Effector memory CD4-positive, alpha-beta T cell (primary cell): ENCODE measurements at regions not wholly inside any gene's neighbourhood (a gene's known extent, or its start where the extent isn't known, plus 50 kb on each side); places are given as distances from the start of the nearest gene placed in this dataset.

Experiments used
- DNase-seq, 3 donors: peaks; one replicate each; pipeline ENCODE4 v3.0.0-alpha.2; 2020
- H3K27ac ChIP-seq: 2 replicates; pipeline ENCODE4 v1.7.0; 2013; ENCODE audit warnings: mild to moderate bottlenecking, low read length, moderate library complexity; ENCODE audit not compliant: insufficient read depth, poor library complexity, severe bottlenecking
- H3K27me3 ChIP-seq: replicated peaks from 2 replicates; pipeline ENCODE4 v1.7.0; 2013; ENCODE audit warnings: mild to moderate bottlenecking, low read length; ENCODE audit not compliant: insufficient read depth, control insufficient read depth, poor library complexity, severe bottlenecking
- H3K36me3 ChIP-seq: 2 replicates; pipeline ENCODE4 v1.7.0; 2013; ENCODE audit warnings: mild to moderate bottlenecking, low read length, moderate library complexity; ENCODE audit not compliant: control insufficient read depth, insufficient read depth
- H3K4me1 ChIP-seq: 2 replicates; pipeline ENCODE4 v1.7.0; 2013; ENCODE audit warnings: low read length, mild to moderate bottlenecking; ENCODE audit not compliant: control insufficient read depth, insufficient read depth, poor library complexity, severe bottlenecking
- H3K4me3 ChIP-seq: 2 replicates; pipeline ENCODE4 v1.7.0; 2013; ENCODE audit warnings: low read length, low read depth, mild to moderate bottlenecking; ENCODE audit not compliant: insufficient read depth, poor library complexity, severe bottlenecking
- H3K9me3 ChIP-seq: 2 replicates; pipeline ENCODE4 v1.7.0; 2013; ENCODE audit warnings: mild to moderate bottlenecking, low read length, moderate library complexity; ENCODE audit not compliant: control insufficient read depth

DNA sequence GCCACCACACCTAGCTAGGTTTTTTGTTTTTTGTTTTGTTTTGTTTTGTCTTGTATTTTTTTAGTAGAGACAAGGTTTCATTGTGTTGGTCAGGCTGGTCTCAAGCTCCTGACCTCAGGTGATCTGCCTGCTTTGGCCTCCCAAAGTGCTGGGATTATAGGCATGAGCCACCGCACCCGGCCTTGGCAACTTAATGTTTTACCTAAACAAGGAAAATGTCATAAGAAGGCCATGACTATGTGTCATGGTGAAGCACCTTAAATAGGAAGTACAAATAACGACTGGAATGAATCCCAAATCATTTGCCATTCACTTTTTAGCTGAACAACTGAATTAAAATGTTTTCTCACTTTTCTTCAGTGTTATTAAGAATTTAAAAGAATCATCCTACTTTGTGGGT is 465.2 kb downstream of the KCTD12 start:
- H3K4me3 ChIP-seq = no peak overlapping the region
- no peaks in the 10 kb centered on the region for H3K36me3 ChIP-seq
- DNase-seq = no peak
- H3K9me3 ChIP-seq = no peaks in the 10 kb centered on the region
- no peaks in the 10 kb centered on the region for H3K4me1 ChIP-seq
- H3K27ac ChIP-seq = no peak overlapping the region
- H3K27me3 ChIP-seq = no peaks in the 10 kb centered on the region

DNA sequence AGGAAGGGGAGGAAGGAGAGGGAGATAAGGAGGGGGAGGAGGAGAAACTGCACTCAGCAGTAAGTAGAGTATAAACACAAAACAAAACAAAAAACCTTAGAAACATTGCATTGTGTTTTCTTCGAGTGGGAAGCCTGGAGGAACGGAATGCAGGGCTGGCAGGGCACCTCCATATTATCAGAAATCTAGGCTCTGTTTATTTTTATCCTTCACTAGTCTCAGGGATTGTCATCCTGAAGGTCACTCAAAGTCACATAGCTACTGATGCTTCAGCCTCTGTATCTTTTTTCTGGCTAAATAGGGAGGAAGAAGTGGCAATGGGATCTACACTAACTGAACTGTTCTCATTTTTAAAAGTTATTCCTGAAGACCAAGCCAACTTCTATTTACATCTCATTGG is 467.8 kb downstream of the KCTD12 start:
- DNase-seq = no peak
- no peak overlapping the region for H3K27ac ChIP-seq
- no peaks in the 10 kb centered on the region for H3K4me1 ChIP-seq
- H3K9me3 ChIP-seq = no peaks in the 10 kb centered on the region
- no peaks in the 10 kb centered on the region for H3K27me3 ChIP-seq
- H3K4me3 ChIP-seq = no peak overlapping the region
- no peaks in the 10 kb centered on the region for H3K36me3 ChIP-seq

GRCh38 chr13:76414320-76414719 is 471.9 kb downstream of the KCTD12 start:
- Histone ChIP-seq H3K27ac (no peak overlapping the region), H3K4me3 (no peak overlapping the region), H3K27me3 (no peaks in the 10 kb centered on the region), H3K4me1 (no peaks in the 10 kb centered on the region), H3K36me3 (no peaks in the 10 kb centered on the region), H3K9me3 (no peaks in the 10 kb centered on the region)
- DNase-seq = no peak

DNA sequence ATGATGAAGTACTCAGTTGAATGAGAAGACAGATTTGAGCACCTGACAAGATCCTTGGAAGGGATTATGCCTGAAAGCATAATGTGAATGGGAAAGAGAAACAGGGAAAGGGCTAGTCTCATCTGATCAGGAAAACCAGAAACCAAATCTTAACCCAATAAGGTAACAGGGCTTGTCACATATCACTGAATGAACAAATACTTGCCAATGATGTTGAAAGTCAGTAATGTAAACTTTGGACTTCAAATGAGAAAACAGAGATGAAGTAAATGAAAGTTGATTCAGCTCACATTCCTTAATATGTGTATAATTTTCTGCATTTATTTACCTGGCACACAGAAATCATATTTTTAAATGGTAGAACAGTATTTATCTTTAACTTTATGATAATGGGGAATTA is 480.0 kb downstream of the KCTD12 start:
- H3K4me3 ChIP-seq = no peak overlapping the region
- no peaks in the 10 kb centered on the region for H3K36me3 ChIP-seq
- no peak overlapping the region for H3K27ac ChIP-seq
- H3K27me3 ChIP-seq = no peaks in the 10 kb centered on the region
- H3K4me1 ChIP-seq = no peaks in the 10 kb centered on the region
- H3K9me3 ChIP-seq = no peaks in the 10 kb centered on the region
- DNase-seq = no peak

GRCh38 chr13:76398425-76398824 is 487.8 kb downstream of the KCTD12 start:
- Histone ChIP-seq H3K36me3 (no peaks in the 10 kb centered on the region), H3K27me3 (no peaks in the 10 kb centered on the region), H3K9me3 (no peaks in the 10 kb centered on the region), H3K27ac (no peak overlapping the region), H3K4me3 (no peak overlapping the region), H3K4me1 (no peaks in the 10 kb centered on the region)
- no peak for DNase-seq

GRCh38 chr13:76397413-76397812 is 488.8 kb downstream of the KCTD12 start:
- Histone ChIP-seq H3K36me3 (no peaks in the 10 kb centered on the region), H3K27me3 (no peaks in the 10 kb centered on the region), H3K27ac (no peak overlapping the region), H3K9me3 (no peaks in the 10 kb centered on the region), H3K4me3 (no peak overlapping the region), H3K4me1 (no peaks in the 10 kb centered on the region)
- no peak for DNase-seq

DNA sequence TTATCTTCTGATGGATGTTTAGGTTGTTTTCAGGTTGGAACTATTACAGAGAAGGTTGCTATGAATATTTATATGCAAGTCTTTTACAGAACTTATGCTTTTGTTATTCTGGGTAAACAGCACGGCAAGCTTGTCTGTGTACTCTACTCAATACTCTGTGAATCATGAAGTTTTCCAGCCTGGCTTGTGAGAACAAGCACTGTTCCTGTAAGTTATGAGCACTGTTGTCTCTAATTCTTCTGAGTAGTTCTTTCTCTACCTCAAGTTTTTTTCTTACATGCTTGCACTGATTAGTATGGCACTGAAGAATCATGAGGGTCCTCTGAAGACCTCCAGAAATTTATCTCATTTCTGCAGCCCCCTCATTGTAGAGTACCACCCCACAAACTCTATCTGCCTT is 496.9 kb downstream of the KCTD12 start:
- no peak overlapping the region for H3K27ac ChIP-seq
- H3K9me3 ChIP-seq = no peaks in the 10 kb centered on the region
- H3K36me3 ChIP-seq = no peaks in the 10 kb centered on the region
- no peaks in the 10 kb centered on the region for H3K27me3 ChIP-seq
- DNase-seq = no peak
- H3K4me3 ChIP-seq = no peak overlapping the region
- H3K4me1 ChIP-seq = no peaks in the 10 kb centered on the region

DNA sequence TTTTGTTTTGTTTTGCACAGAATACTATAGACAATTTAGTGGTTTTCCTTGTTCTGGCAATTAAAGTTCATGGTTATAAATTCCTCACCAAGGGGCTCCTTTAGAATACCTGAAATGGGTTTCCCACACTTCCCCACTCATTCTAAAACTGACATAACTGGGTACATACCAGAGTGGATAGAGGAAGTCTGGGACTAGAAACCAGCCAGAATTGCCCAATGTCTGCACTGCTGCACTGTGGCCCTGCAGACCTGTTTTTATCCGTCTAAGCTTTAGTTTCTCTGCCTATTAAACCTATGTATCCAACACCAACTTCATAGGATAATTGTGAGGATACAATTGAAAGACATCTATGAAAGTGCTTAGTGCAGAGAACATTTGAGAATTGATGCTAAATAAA is 498.6 kb downstream of the KCTD12 start:
- DNase-seq = no peak
- no peaks in the 10 kb centered on the region for H3K4me1 ChIP-seq
- H3K9me3 ChIP-seq = no peaks in the 10 kb centered on the region
- H3K27me3 ChIP-seq = no peaks in the 10 kb centered on the region
- no peaks in the 10 kb centered on the region for H3K36me3 ChIP-seq
- no peak overlapping the region for H3K4me3 ChIP-seq
- H3K27ac ChIP-seq = no peak overlapping the region

GRCh38 chr13:76386321-76386720 is 499.9 kb downstream of the KCTD12 start:
- no peaks in the 10 kb centered on the region for H3K9me3 ChIP-seq
- H3K27me3 ChIP-seq = no peaks in the 10 kb centered on the region
- no peaks in the 10 kb centered on the region for H3K36me3 ChIP-seq
- no peak overlapping the region for H3K27ac ChIP-seq
- H3K4me3 ChIP-seq = no peak overlapping the region
- H3K4me1 ChIP-seq = no peaks in the 10 kb centered on the region
- DNase-seq = no peak

DNA sequence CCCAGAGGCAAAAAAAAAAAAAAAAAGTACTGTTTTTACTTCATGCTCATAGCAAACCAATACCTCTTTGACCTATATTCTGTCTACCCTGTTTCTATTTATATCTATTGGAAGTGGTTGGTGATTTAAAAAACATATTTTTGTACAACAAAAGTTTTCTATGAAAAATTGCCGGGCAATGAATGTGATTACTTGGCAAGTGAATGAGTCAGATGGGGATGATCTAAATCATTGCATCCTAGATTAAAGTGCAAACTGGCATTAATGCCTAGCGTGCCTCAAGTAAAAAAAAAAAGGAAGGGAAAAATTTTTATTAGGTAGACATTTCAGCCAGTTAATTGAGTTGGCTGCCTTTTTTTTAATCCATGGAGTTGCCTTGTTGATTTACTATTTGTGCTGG is 500.6 kb downstream of the KCTD12 start:
- H3K4me1 ChIP-seq = no peaks in the 10 kb centered on the region
- no peak overlapping the region for H3K27ac ChIP-seq
- no peaks in the 10 kb centered on the region for H3K36me3 ChIP-seq
- no peaks in the 10 kb centered on the region for H3K27me3 ChIP-seq
- no peaks in the 10 kb centered on the region for H3K9me3 ChIP-seq
- DNase-seq = no peak
- H3K4me3 ChIP-seq = no peak overlapping the region
